ENCODE measurements at regions not wholly inside any gene's neighbourhood (a gene's known extent, or its start where the extent isn't known, plus 50 kb on each side); places are given as distances from the start of the nearest gene placed in this dataset.

DNA sequence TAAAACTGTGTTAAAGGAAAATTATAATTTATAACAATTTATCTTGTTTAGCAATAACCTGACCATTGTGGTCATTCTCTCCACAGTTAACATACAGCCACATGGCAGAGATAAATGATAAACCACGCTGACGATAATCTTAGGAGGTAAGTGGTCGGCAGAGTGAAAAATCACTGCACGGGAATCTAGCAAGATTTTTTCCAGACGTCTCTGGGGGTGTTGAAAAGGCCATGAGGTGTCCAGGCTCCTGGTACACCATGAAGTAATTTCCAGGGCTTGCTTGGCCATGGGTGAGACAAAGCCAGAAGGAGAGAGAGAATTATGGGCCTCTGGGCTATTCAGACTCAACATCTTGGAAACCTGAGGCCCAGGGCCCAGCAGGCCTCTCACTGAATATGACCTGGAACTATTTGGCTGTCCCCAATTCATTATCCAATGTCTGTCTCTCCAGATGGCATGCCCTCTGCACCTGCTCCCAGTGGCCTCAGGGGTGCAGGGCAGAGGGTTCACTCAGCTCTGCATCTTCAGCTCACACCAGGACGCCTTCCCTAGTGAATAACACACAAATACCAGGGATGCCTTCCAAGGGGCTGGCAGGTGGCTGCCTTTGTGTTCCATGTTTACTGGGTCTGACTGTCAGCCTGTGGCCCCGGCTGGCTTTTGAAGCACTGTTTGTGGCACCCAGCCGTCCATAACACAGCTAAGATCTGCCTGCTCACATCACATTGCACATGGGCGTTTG lies 590.4 kb upstream of the PFKP start:
- TF ChIP-seq, protein P1, sequence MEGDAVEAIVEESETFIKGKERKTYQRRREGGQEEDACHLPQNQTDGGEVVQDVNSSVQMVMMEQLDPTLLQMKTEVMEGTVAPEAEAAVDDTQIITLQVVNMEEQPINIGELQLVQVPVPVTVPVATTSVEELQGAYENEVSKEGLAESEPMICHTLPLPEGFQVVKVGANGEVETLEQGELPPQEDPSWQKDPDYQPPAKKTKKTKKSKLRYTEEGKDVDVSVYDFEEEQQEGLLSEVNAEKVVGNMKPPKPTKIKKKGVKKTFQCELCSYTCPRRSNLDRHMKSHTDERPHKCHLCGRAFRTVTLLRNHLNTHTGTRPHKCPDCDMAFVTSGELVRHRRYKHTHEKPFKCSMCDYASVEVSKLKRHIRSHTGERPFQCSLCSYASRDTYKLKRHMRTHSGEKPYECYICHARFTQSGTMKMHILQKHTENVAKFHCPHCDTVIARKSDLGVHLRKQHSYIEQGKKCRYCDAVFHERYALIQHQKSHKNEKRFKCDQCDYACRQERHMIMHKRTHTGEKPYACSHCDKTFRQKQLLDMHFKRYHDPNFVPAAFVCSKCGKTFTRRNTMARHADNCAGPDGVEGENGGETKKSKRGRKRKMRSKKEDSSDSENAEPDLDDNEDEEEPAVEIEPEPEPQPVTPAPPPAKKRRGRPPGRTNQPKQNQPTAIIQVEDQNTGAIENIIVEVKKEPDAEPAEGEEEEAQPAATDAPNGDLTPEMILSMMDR (IDR thresholded peaks at IDR 0.05; ENCODE audit: low read depth, low read length): no peak

DNA sequence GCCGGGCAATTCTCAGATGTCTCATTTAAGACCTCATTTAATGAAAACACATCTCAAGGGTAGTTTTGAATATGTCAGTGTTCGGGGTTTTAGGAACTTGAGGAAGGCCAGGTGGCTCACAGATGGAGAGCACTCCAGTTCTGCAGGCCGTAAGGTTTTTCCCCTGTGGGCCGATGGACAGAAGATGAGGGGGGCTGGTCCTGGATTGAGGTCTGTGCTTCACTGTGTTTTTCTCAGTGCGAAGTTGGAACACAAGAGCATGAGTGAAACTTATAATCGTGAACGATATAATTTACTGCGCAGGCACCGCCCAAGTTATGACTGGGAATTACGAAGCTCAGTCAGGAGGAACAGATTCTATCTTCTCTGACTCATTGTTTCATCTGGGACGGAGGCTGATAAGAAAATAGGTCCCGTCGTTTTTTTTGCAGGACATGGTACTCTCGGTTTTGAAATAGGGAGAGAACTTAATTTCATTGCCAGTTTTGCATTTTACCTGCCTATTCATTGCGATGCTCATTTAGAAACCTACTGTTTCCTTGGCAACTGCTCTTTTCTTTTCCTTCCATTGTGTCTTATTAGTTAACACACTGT lies 591.0 kb upstream of the PFKP start:
- TF ChIP-seq, protein P1 (IDR thresholded peaks at IDR 0.05; ENCODE audit: low read depth, low read length): no peak

More for the DNA sequence above, 590.4 kb upstream of the PFKP start:
- no peak overlapping the region for H3K4me3 ChIP-seq (ENCODE audit: low read depth, low read length)

DNA sequence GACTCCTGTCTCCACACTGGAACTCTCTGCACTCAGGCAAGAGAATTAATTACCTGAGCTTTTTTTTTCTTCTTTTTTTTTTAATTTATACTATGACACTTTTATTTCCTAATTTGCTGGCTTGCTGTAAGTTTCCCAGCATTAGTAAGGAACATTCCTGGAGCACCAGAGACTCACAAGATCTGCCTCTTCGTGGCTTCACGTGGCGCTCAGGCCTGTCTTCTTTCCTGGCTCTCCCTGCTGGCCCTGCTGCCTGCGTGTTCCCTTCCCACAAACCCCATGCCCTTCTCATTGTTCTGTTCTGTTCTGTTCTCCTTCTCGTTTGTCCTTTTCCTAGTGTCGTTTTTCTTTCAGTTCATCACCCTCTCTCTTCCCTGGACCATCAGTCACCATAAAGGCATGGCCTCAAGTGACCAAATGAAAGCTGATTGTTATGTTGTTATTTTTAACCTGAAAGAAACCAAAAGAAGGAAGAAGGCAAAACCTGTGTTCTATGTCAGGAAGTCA lies 591.6 kb upstream of the PFKP start:
- H3K4me3 ChIP-seq (ENCODE audit: low read depth, low read length): no peak overlapping the region
- TF ChIP-seq, protein P1 (IDR thresholded peaks at IDR 0.05; ENCODE audit: low read depth, low read length): no peak

More for the DNA sequence above, 591.0 kb upstream of the PFKP start:
- no peak overlapping the region for H3K4me3 ChIP-seq (ENCODE audit: low read depth, low read length)

DNA sequence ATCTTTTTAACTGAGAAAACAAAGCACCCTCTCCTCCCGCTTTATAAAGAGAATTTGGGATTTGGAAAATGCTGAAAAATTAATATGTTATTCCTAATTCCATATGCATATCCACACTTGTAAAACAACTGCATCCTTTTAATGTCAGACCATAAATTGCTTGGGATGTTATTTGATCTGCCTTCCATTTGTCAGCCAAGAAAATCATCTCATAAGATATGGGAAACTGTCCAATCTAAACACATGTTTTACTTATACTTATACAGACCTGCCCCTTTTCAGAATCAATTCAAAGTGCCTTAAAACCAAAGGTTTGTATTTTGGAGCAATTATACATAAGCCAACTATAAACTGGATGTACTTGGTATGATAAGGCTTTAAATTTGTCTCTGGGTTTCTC lies 595.5 kb upstream of the PFKP start:
- TF ChIP-seq, protein P1 (IDR thresholded peaks at IDR 0.05; ENCODE audit: low read depth, low read length): no peak
- H3K4me3 ChIP-seq (ENCODE audit: low read depth, low read length): no peak overlapping the region

DNA sequence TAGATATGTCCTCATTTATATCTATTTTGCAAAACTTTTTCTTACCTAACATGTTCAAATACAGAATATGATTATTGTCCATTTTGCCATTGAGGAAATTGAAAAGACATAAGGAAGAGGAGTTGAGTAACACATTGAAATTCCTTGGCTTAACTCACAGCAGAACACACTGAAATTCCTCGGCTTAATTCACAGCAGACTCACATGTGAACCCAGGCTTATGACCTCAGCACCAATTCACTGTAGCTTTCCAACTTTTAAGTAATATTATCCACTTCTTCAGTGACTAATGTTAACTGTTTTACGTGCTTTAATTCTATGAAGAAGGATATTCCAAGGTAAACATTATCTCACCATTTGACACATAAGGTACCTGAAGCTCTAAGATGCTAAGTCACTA lies 597.5 kb upstream of the PFKP start:
- H3K4me3 ChIP-seq (ENCODE audit: low read depth, low read length): no peak overlapping the region
- TF ChIP-seq, protein P1 (IDR thresholded peaks at IDR 0.05; ENCODE audit: low read depth, low read length): no peak

DNA sequence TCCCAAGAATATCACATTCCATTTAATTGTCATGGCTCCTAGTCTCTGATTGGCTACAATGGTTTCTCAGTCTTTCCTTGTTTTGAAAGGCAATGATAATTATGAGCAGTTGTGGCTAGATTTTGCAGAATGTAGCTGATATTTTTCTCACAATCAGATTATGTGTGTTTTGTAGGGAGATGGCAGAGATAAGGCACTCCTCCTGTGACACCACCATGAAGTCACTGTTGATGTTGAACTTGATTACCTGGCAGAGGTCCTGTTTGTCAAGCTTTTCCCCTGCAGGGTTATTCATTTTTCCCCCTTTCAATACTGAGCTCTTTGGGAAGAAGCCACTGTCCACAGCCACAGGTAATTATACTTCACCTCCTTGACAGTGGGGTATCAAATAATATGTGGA lies 602.9 kb upstream of the PFKP start:
- TF ChIP-seq, protein P1 (IDR thresholded peaks at IDR 0.05; ENCODE audit: low read depth, low read length): no peak
- H3K4me3 ChIP-seq (ENCODE audit: low read depth, low read length): no peak overlapping the region

DNA sequence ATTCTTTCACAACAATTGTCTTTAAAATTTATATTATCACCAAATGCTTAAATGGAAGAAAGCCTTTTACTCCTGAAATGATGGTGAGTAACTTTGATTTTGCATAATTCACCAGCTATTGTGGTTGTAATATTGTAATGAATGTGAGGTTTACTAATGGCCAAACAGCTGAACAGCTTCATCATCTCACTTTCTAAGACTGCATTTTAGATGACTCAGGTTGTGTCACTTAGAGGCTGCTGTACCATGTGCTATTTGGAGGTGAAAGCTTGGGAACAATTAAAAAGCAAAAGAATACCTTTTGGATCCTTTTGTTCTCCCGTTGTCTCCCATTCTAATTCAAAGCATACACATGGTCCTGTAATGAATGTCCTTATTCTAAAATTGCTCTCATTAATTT lies 604.0 kb upstream of the PFKP start:
- H3K4me3 ChIP-seq (ENCODE audit: low read depth, low read length): no peak overlapping the region
- TF ChIP-seq, protein P1 (IDR thresholded peaks at IDR 0.05; ENCODE audit: low read depth, low read length): no peak

Data from WI38 (cell line).